Activated naive CD4-positive, alpha-beta T cell treated with anti-CD3 and anti-CD28 coated beads, Interleukin-2, amount 50 U/mL, for 72 hours (primary cell): ENCODE measurements at regions not wholly inside any gene's neighbourhood (a gene's known extent, or its start where the extent isn't known, plus 50 kb on each side); places are given as distances from the start of the nearest gene placed in this dataset.
A peak's percentile ranks its signal among the peaks of the same experiment; 100 is the strongest.
"Not testable (repeated sequence)": the region's sequence is repeated elsewhere in the genome, so short reads cannot be mapped to it uniquely, and the experiment has no call there.

ENCODE experiments used
- ATAC-seq, 2 donors: fragments of 150-1000 bp; cut with Tn5 transposase; 2 replicates each; pipeline ENCODE4 v1.10.0; 2021; ENCODE audit warnings: mild to moderate bottlenecking in 2 of 2, moderate library complexity in 2 of 2
- DNase-seq, 2 donors: peaks; one replicate each; pipeline ENCODE4 v3.0.0; 2021 to 2022; ENCODE audit warnings: low spot score in 2 of 2
- H3K27ac Mint-ChIP-seq, 2 donors: one replicate each; pipeline ENCODE4 v1.8.0; 2022; ENCODE audit warnings: mild to moderate bottlenecking in 2 of 2, mixed read lengths in 2 of 2
- H3K36me3 Mint-ChIP-seq, 2 donors: one replicate each; pipeline ENCODE4 v1.8.0; 2022; ENCODE audit warnings: mixed read lengths in 2 of 2
- H3K9me3 Mint-ChIP-seq, 2 donors: one replicate each; pipeline ENCODE4 v1.8.0; 2022; ENCODE audit warnings: mixed read lengths in 2 of 2

GRCh38 chr3:171915275-171915674 lies 72.1 kb downstream of the TMEM212 start:
- ATAC-seq, result no peak

GRCh38 chr3:171916888-171917287 lies 73.7 kb downstream of the TMEM212 start:
- Mint-ChIP-seq H3K36me3 (peaks cover 0 to 18% of the 10 kb centered on the region in 2 donors), H3K9me3 (peaks cover 9 to 12% of the 10 kb centered on the region in 2 donors), H3K27ac (no peak overlapping the region)
- ATAC-seq, result no peak
- no peak for DNase-seq

More at GRCh38 chr3:171915275-171915674, 72.1 kb downstream of the TMEM212 start:
- H3K27ac Mint-ChIP-seq, result no peak overlapping the region
- peaks cover 0 to 9% of the 10 kb centered on the region in 2 donors for H3K36me3 Mint-ChIP-seq
- peaks cover 4 to 10% of the 10 kb centered on the region in 2 donors for H3K9me3 Mint-ChIP-seq
- DNase-seq, result no peak

GRCh38 chr3:171922629-171923028 lies 79.5 kb downstream of the TMEM212 start:
- H3K27ac Mint-ChIP-seq, DNase-seq, ATAC-seq: not testable (repeated sequence)
- Mint-ChIP-seq H3K36me3 (peaks cover 8 to 25% of the 10 kb centered on the region in 2 donors), H3K9me3 (peaks cover 23 to 25% of the 10 kb centered on the region in 2 donors)

- Mint-ChIP-seq H3K9me3 (peaks cover 23 to 30% of the 10 kb centered on the region in 2 donors), H3K36me3 (peaks cover 8 to 25% of the 10 kb centered on the region in 2 donors)
- DNase-seq, H3K27ac Mint-ChIP-seq, ATAC-seq: not testable (repeated sequence)
These were observed 80.5 kb downstream of the TMEM212 start for GRCh38 chr3:171923668-171924067.

DNA sequence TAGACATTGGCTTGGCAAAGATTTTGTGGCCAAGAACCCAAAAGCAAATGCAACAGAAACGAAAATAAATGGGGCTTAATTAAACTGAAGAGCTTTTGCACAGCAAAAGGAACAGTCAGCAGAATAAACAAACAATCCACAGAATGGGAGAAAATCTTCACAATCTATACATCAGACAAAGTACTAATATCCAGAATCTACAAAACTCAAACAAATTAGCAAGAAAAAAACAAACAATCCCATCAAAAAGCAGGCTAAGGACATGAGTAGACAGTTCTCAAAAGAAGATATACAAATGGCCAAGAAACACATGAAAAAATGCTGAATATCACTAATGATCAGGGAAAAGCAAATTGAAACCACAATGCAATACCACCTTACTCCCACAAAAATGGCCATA lies 81.7 kb downstream of the TMEM212 start:
- ATAC-seq, H3K27ac Mint-ChIP-seq, DNase-seq: not testable (repeated sequence)
- peaks cover 8 to 20% of the 10 kb centered on the region in 2 donors for H3K36me3 Mint-ChIP-seq
- peaks cover 20 to 30% of the 10 kb centered on the region in 2 donors for H3K9me3 Mint-ChIP-seq

GRCh38 chr3:171932153-171932611 lies 89.0 kb downstream of the TMEM212 start:
- no peak for ATAC-seq
- Mint-ChIP-seq H3K36me3 (no peaks in the 10 kb centered on the region), H3K9me3 (peaks cover 0 to 5% of the 10 kb centered on the region in 2 donors), H3K27ac (no peak overlapping the region)
- DNase-seq, result no peak

DNA sequence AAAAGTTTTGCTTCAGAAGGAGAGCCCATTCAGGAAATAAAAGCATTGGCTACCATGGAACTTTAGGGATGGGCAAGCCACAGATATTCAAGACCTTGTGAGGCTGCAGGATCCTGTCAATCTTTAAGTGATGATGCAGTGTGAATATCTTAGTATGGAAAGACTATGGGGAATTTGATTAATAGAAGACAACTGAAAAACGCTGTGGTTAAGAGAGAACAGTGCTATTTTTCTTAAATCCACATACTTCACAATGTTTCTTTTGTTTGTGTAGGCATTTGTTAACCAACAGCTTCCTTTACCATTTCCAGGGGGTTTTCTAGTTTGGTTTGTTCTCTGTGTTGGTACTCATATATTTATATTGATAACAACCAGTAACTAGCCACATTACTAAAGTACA lies 90.3 kb downstream of the TMEM212 start:
- Mint-ChIP-seq H3K27ac (no peak overlapping the region), H3K9me3 (no peaks in the 10 kb centered on the region), H3K36me3 (no peaks in the 10 kb centered on the region)
- no peak for ATAC-seq
- DNase-seq, result no peak

- H3K9me3 Mint-ChIP-seq, result no peaks in the 10 kb centered on the region
- DNase-seq (no peak), ATAC-seq (no peak)
- no peak overlapping the region for H3K27ac Mint-ChIP-seq
- H3K36me3 Mint-ChIP-seq, result no peaks in the 10 kb centered on the region
These were observed 92.3 kb downstream of the TMEM212 start for GRCh38 chr3:171935261-171936123.

- H3K9me3 Mint-ChIP-seq, result no peaks in the 10 kb centered on the region
- peak in 1 of 2 donors; percentile 88 for ATAC-seq
These were observed 93.2 kb downstream of the TMEM212 start for GRCh38 chr3:171936191-171936841.

DNA sequence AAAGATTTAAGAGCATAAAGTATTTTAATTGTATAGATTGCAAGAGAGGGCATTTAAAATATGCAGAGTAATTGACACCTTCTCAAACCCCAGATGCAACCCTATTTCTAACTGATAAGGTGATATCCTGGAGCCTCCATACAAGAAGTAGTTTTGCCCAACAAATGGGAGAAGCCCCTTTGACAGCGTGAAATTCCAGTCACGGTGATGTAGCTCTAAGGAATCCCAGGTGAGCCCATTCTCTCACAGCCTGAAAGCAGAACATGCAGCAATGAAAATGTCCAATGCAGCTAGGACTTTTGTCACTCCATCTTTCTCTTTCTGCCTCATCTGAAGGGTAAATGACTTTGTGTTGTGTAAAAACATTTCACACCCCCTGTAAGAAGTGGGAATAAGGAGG lies 96.4 kb downstream of the TMEM212 start:
- ATAC-seq, result no peak
- no peak for DNase-seq
- Mint-ChIP-seq H3K27ac (no peak overlapping the region), H3K9me3 (no peaks in the 10 kb centered on the region), H3K36me3 (no peaks in the 10 kb centered on the region)

More at GRCh38 chr3:171936191-171936841, 93.2 kb downstream of the TMEM212 start:
- DNase-seq, result no peak
- H3K36me3 Mint-ChIP-seq, result no peaks in the 10 kb centered on the region
- no peak overlapping the region for H3K27ac Mint-ChIP-seq

GRCh38 chr3:171940151-171940649 lies 97.1 kb downstream of the TMEM212 start:
- no peak for DNase-seq
- no peak for ATAC-seq
- H3K36me3 Mint-ChIP-seq, result no peaks in the 10 kb centered on the region
- H3K27ac Mint-ChIP-seq, result no peak overlapping the region
- H3K9me3 Mint-ChIP-seq, result no peaks in the 10 kb centered on the region

- DNase-seq (no peak), ATAC-seq (no peak)
- Mint-ChIP-seq H3K27ac (no peak overlapping the region), H3K9me3 (peaks cover 0 to 3% of the 10 kb centered on the region in 2 donors), H3K36me3 (no peaks in the 10 kb centered on the region)
These were observed 95.9 kb upstream of the FNDC3B start for GRCh38 chr3:171943262-171944117.

DNA sequence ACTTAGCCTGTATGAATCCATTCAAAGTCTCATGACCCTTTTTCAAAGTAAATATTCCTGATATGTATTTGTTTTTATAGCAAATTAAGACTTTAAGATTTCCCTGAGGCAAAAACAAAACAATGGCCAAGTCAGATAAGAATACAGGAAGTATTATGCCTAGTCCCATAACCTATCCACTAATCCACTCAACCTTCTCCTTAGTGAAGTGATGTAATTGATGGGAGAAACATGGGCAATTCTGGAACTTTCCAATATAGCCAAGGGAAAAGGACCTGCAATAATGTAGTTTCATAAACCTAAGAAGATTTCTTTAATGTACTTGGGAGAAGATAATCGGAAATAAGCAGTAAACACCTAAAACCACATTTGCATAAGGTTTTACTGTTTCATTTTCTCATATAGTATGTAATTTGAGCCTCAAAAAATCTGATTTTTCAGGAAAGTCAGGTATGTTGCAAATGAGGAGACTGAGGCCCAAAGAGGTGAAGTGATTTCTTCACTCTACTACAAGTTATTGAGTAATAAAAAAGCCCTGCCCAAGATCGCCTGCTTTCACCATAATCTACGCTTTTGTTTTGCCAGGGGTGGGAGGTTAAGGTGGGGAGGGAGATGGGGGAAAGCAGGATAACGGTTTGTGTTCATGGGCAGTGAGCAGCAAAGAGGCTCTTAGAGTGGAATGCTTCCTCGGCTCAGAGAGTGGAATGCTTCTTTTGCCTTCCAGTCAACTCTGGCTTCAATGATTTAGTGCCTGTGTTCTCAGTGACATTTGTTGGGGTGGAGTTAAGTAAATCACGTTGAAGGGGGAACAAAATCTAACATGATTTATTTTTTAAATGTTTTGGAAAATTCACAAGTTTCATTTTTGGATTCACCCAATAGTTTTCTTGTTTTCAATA lies 95.0 kb upstream of the FNDC3B start:
- Mint-ChIP-seq H3K36me3 (no peaks in the 10 kb centered on the region), H3K27ac (no peak overlapping the region)
- ATAC-seq, result no peak

GRCh38 chr3:171948674-171949073 lies 90.7 kb upstream of the FNDC3B start:
- Mint-ChIP-seq H3K36me3 (no peaks in the 10 kb centered on the region), H3K9me3 (peaks cover 0 to 3% of the 10 kb centered on the region in 2 donors), H3K27ac (no peak overlapping the region)
- DNase-seq (no peak), ATAC-seq (no peak)

More for the DNA sequence above, 95.0 kb upstream of the FNDC3B start:
- peaks cover 0 to 3% of the 10 kb centered on the region in 2 donors for H3K9me3 Mint-ChIP-seq
- no peak for DNase-seq

DNA sequence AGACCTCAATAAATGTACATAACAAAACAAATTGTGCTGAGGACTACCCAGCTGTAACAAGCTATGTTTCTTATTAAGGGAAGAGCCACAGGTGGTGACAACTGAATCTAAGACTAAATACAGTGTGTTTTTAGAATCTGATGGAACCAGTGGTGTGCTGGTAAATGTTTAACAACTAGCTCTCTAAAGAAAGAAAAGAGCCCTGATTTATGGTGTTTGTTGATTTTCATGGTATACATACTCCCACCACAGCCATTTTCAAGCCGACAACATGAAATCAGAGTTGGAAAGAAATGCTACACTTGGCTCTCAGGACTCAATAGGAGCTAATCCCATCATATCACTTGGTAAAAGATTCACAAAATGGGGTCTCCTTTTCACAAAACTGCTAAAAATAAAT lies 89.8 kb upstream of the FNDC3B start:
- no peak for ATAC-seq
- no peaks in the 10 kb centered on the region for H3K36me3 Mint-ChIP-seq

More for the DNA sequence above, 89.8 kb upstream of the FNDC3B start:
- Mint-ChIP-seq H3K27ac (no peak overlapping the region), H3K9me3 (peaks cover 0 to 3% of the 10 kb centered on the region in 2 donors)
- no peak for DNase-seq
